A673 (cell line): ENCODE measurements at regions not wholly inside any gene's neighbourhood (a gene's known extent, or its start where the extent isn't known, plus 50 kb on each side); places are given as distances from the start of the nearest gene placed in this dataset.

Experiments
- EZH2 ChIP-seq: fragments of 200-600 bp; sonication (generic); IDR thresholded peaks from 2 replicates; pipeline ENCODE4 v1.6.1; 2017; ENCODE audit warnings: borderline replicate concordance, low read depth, mild to moderate bottlenecking, mixed read lengths, antibody characterized with exemption, low read length; ENCODE audit not compliant: poor library complexity, severe bottlenecking
- TF ChIP-seq, protein P1 (sequence below): fragments of 300-800, 200-600 bp; sonication (generic); conservative IDR thresholded peaks from 2 replicates; pipeline ENCODE4 v1.5.1; 2017; ENCODE audit warnings: low read depth, mild to moderate bottlenecking, antibody characterized with exemption, low read length, moderate library complexity, mixed read lengths

DNA sequence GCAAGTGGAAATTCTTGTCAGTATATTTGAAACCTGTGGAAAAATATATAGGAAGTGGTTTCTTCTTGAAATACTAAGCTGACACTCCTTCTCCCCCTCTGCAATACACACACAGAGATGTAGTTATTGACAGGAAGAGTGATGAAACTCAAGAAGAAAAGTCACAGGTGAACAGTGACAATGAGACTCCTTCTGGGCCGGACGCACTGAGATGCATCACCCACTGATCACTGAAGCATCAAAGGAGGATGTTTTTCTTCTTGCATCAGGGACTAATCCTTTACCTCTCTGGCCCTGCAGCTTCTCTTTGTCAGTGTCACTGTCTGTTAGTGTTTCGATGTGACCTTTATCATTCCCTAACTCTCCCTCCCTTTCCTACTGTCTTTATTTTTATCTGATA is 1864.2 kb upstream of the C9orf72 start:
- TF ChIP-seq, protein P1, sequence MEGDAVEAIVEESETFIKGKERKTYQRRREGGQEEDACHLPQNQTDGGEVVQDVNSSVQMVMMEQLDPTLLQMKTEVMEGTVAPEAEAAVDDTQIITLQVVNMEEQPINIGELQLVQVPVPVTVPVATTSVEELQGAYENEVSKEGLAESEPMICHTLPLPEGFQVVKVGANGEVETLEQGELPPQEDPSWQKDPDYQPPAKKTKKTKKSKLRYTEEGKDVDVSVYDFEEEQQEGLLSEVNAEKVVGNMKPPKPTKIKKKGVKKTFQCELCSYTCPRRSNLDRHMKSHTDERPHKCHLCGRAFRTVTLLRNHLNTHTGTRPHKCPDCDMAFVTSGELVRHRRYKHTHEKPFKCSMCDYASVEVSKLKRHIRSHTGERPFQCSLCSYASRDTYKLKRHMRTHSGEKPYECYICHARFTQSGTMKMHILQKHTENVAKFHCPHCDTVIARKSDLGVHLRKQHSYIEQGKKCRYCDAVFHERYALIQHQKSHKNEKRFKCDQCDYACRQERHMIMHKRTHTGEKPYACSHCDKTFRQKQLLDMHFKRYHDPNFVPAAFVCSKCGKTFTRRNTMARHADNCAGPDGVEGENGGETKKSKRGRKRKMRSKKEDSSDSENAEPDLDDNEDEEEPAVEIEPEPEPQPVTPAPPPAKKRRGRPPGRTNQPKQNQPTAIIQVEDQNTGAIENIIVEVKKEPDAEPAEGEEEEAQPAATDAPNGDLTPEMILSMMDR, result no peak
- no peak for TF ChIP-seq EZH2
